Gastroesophageal sphincter (tissue), 4 donors: ENCODE measurements at regions not wholly inside any gene's neighbourhood (a gene's known extent, or its start where the extent isn't known, plus 50 kb on each side); places are given as distances from the start of the nearest gene placed in this dataset.

Experiments used
- ATAC-seq: fragments of 150-250 bp; one replicate; pipeline ENCODE4 v1.9.1; 2016; ENCODE audit warnings: mild to moderate bottlenecking, moderate library complexity
- H3K27ac ChIP-seq, 4 donors: fragments of 200-600 bp; sonication (generic) in 3 of 4; 1 replicate in 3 of 4; 2 replicates in 1 of 4; pipeline ENCODE4 v1.5.1; 2016 to 2019
- H3K27me3 ChIP-seq: fragments of 200-600 bp; sonication (generic); one replicate; pipeline ENCODE4 v1.5.1; 2019
- H3K36me3 ChIP-seq, 2 donors: fragments of 200-600 bp; sonication (generic); one replicate each; pipeline ENCODE4 v1.5.1; 2019; ENCODE audit warnings: control low read depth in 1 of 2
- H3K4me1 ChIP-seq, 3 donors: fragments of 200-600 bp; sonication (generic); 1 replicate in 2 of 3; 2 replicates in 1 of 3; pipeline ENCODE4 v1.5.1; 2016 to 2019; ENCODE audit warnings: control low read depth in 2 of 3
- H3K4me3 ChIP-seq, 2 donors: fragments of 200-600 bp; sonication (generic); one replicate each; pipeline ENCODE4 v1.5.1; 2019; ENCODE audit warnings: mild to moderate bottlenecking in 1 of 2, moderate library complexity in 1 of 2
- H3K9me3 ChIP-seq, 3 donors: fragments of 200-600 bp; sonication (generic); one replicate each; pipeline ENCODE4 v1.5.1; 2017 to 2019; ENCODE audit warnings: control low read depth in 2 of 3
- CTCF ChIP-seq, 4 experiments: fragments of 200-600 bp in 2 of 4; fragments of 450-650 bp in 2 of 4; sonication (generic) in 1 of 4; IDR thresholded peaks; one replicate each; pipeline ENCODE4 v1.5.1; 2017 to 2019; ENCODE audit warnings: antibody characterized with exemption in 4 of 4, mild to moderate bottlenecking in 2 of 4, moderate library complexity in 2 of 4
- EP300 ChIP-seq: sonication (generic); formaldehyde crosslinking; IDR thresholded peaks from one replicate; pipeline ENCODE4 v1.6.1; 2017; ENCODE audit warnings: antibody characterized with exemption, mild to moderate bottlenecking
- POLR2A ChIP-seq, 2 donors: fragments of 450-650 bp; IDR thresholded peaks; one replicate each; pipeline ENCODE4 v1.6.1; 2017; ENCODE audit warnings: antibody characterized with exemption in 2 of 2, mild to moderate bottlenecking in 2 of 2, moderate library complexity in 1 of 2
- POLR2AphosphoS5 ChIP-seq: sonication (generic); formaldehyde crosslinking; IDR thresholded peaks from one replicate; pipeline ENCODE4 v1.6.1; 2017; ENCODE audit warnings: antibody characterized with exemption
- WGBS, 2 donors: methylation state at CpG; one replicate each; pipeline ENCODE4 v1.1.5; 2018; ENCODE audit warnings: low coverage in 1 of 2; 5-methylcytosine and 5-hydroxymethylcytosine counted together

- TF ChIP-seq POLR2AphosphoS5 = no peak
- no peak for TF ChIP-seq POLR2A (IDR thresholded peaks at IDR 0.05)
- TF ChIP-seq EP300 = no peak
- TF ChIP-seq CTCF (IDR thresholded peaks at IDR 0.05) = no peak
- H3K27ac ChIP-seq = no peak overlapping the region
- no peak overlapping the region for H3K4me3 ChIP-seq
- H3K9me3 ChIP-seq = peaks cover 0 to 18% (median 0%) of the 10 kb centered on the region in 3 donors
- no peaks in the 10 kb centered on the region for H3K4me1 ChIP-seq
- no peak for ATAC-seq
- H3K36me3 ChIP-seq = no peaks in the 10 kb centered on the region
- no peaks in the 10 kb centered on the region for H3K27me3 ChIP-seq
Observed at GRCh38 chr9:78644359-78644758, 347.4 kb downstream of the PSAT1 start.

- no peaks in the 10 kb centered on the region for H3K27me3 ChIP-seq
- H3K36me3 ChIP-seq = no peaks in the 10 kb centered on the region
- H3K9me3 ChIP-seq = no peaks in the 10 kb centered on the region
- no peak for ATAC-seq
- H3K4me1 ChIP-seq = no peaks in the 10 kb centered on the region
- TF ChIP-seq POLR2A (IDR thresholded peaks at IDR 0.05) = no peak
- no peak for TF ChIP-seq POLR2AphosphoS5
- TF ChIP-seq EP300 = no peak
- TF ChIP-seq CTCF (IDR thresholded peaks at IDR 0.05) = no peak
- no peak overlapping the region for H3K4me3 ChIP-seq
- 82 to 92% methylated on average over 1 of the region's 1 CpG for WGBS, 2 donors
- H3K27ac ChIP-seq = no peak overlapping the region
Observed at GRCh38 chr9:78654324-78654723, 357.4 kb downstream of the PSAT1 start.

- H3K27ac ChIP-seq = no peak overlapping the region
- 76 to 90% methylated on average over 2 to 3 of the region's 3 CpGs for WGBS, 2 donors
- no peak overlapping the region for H3K4me3 ChIP-seq
- no peaks in the 10 kb centered on the region for H3K4me1 ChIP-seq
- TF ChIP-seq EP300 (no peak), CTCF (IDR thresholded peaks at IDR 0.05) (no peak), POLR2A (IDR thresholded peaks at IDR 0.05) (no peak), POLR2AphosphoS5 (no peak)
- H3K9me3 ChIP-seq = no peaks in the 10 kb centered on the region
- no peaks in the 10 kb centered on the region for H3K27me3 ChIP-seq
- no peak for ATAC-seq
- no peaks in the 10 kb centered on the region for H3K36me3 ChIP-seq
Observed at GRCh38 chr9:78663369-78663768, 366.4 kb downstream of the PSAT1 start.

GRCh38 chr9:78664370-78664769 lies 367.4 kb downstream of the PSAT1 start:
- Histone ChIP-seq H3K4me1 (no peaks in the 10 kb centered on the region), H3K36me3 (no peaks in the 10 kb centered on the region), H3K27me3 (no peaks in the 10 kb centered on the region), H3K27ac (no peak overlapping the region), H3K9me3 (no peaks in the 10 kb centered on the region), H3K4me3 (no peak overlapping the region)
- ATAC-seq = no peak
- TF ChIP-seq EP300 (no peak), POLR2AphosphoS5 (no peak), CTCF (IDR thresholded peaks at IDR 0.05) (no peak), POLR2A (IDR thresholded peaks at IDR 0.05) (no peak)
- 50 to 78% methylated on average over 1 to 2 of the region's 2 CpGs for WGBS, 2 donors

GRCh38 chr9:78666818-78667414 lies 370.0 kb downstream of the PSAT1 start:
- H3K9me3 ChIP-seq = no peaks in the 10 kb centered on the region
- no peaks in the 10 kb centered on the region for H3K4me1 ChIP-seq
- ATAC-seq = no peak
- no peaks in the 10 kb centered on the region for H3K27me3 ChIP-seq
- TF ChIP-seq POLR2A (IDR thresholded peaks at IDR 0.05) (no peak), EP300 (no peak), POLR2AphosphoS5 (no peak), CTCF (IDR thresholded peaks at IDR 0.05) (no peak)
- H3K36me3 ChIP-seq = no peaks in the 10 kb centered on the region
- no peak overlapping the region for H3K27ac ChIP-seq
- WGBS, 2 donors = 63 to 76% methylated on average over 4 of the region's 4 CpGs
- no peak overlapping the region for H3K4me3 ChIP-seq
